GM19463 (cell line): ENCODE measurements at regions not wholly inside any gene's neighbourhood (a gene's known extent, or its start where the extent isn't known, plus 50 kb on each side); places are given as distances from the start of the nearest gene placed in this dataset.

ENCODE experiments used
- ATAC-seq: cut with Tn5 transposase; IDR thresholded peaks from one replicate; pipeline ENCODE4 v1.9.1; 2021; ENCODE audit warnings: mild to moderate bottlenecking, moderate library complexity; ENCODE audit not compliant: unreplicated experiment

- no peak for ATAC-seq
Measured at GRCh38 chr1:198903203-198903602, 264.4 kb downstream of the PTPRC start.

- no peak for ATAC-seq
Measured at GRCh38 chr1:198903621-198904020, 264.8 kb downstream of the PTPRC start.

GRCh38 chr1:198904321-198904720, 265.5 kb downstream of the PTPRC start:
- ATAC-seq: no peak

- ATAC-seq: no peak
Measured at GRCh38 chr1:198906739-198907422, 268.0 kb downstream of the PTPRC start.

GRCh38 chr1:198907423-198907746, 268.5 kb downstream of the PTPRC start:
- ATAC-seq: no peak

- ATAC-seq: no peak
Measured at GRCh38 chr1:198908995-198909394, 270.2 kb downstream of the PTPRC start.

GRCh38 chr1:198909973-198910372, 271.1 kb downstream of the PTPRC start:
- no peak for ATAC-seq

- no peak for ATAC-seq
Measured at GRCh38 chr1:198910816-198911215, 272.0 kb downstream of the PTPRC start.

GRCh38 chr1:198912046-198912445, 273.2 kb downstream of the PTPRC start:
- ATAC-seq: no peak

- no peak for ATAC-seq
Measured at GRCh38 chr1:198913667-198914066, 274.8 kb downstream of the PTPRC start.

GRCh38 chr1:198915327-198916231, 276.7 kb downstream of the PTPRC start:
- no peak for ATAC-seq

- no peak for ATAC-seq
Measured at GRCh38 chr1:198917226-198917625, 278.4 kb downstream of the PTPRC start.

- ATAC-seq: no peak
Measured at GRCh38 chr1:198918920-198919319, 280.1 kb downstream of the PTPRC start.

GRCh38 chr1:198919667-198920398, 281.0 kb downstream of the PTPRC start:
- no peak for ATAC-seq

GRCh38 chr1:198922638-198923430, 284.0 kb downstream of the PTPRC start:
- ATAC-seq: peak; percentile 70

GRCh38 chr1:198923993-198924392, 285.2 kb downstream of the PTPRC start:
- no peak for ATAC-seq

GRCh38 chr1:198925567-198925966, 286.7 kb downstream of the PTPRC start:
- ATAC-seq: no peak

GRCh38 chr1:198927129-198927528, 288.3 kb downstream of the PTPRC start:
- ATAC-seq: no peak

GRCh38 chr1:198929111-198929604, 290.3 kb downstream of the PTPRC start:
- peak; percentile 54 for ATAC-seq

GRCh38 chr1:198929961-198930599, 291.2 kb downstream of the PTPRC start:
- peak; percentile 57 for ATAC-seq
